GM12864 (cell line): ENCODE measurements at regions not wholly inside any gene's neighbourhood (a gene's known extent, or its start where the extent isn't known, plus 50 kb on each side); places are given as distances from the start of the nearest gene placed in this dataset.

Experiments used
- DNase-seq: peaks from one replicate; pipeline ENCODE4 v3.0.0-alpha.2; 2011; ENCODE audit warnings: low read depth
- H3K4me3 ChIP-seq: 2 replicates; pipeline ENCODE4 v1.5.1; 2011; ENCODE audit warnings: mild to moderate bottlenecking, low read depth, low read length, control low read depth
- CTCF ChIP-seq: IDR thresholded peaks from 2 replicates; pipeline ENCODE4 v1.5.1; 2011; ENCODE audit warnings: low read depth, mild to moderate bottlenecking, moderate library complexity, low read length, control low read depth, inconsistent platforms; ENCODE audit errors: missing control alignments

GRCh38 chr7:131800008-131800407, 243.6 kb upstream of the PODXL start:
- no peak for DNase-seq
- H3K4me3 ChIP-seq: no peak overlapping the region
- no peak for TF ChIP-seq CTCF

DNA sequence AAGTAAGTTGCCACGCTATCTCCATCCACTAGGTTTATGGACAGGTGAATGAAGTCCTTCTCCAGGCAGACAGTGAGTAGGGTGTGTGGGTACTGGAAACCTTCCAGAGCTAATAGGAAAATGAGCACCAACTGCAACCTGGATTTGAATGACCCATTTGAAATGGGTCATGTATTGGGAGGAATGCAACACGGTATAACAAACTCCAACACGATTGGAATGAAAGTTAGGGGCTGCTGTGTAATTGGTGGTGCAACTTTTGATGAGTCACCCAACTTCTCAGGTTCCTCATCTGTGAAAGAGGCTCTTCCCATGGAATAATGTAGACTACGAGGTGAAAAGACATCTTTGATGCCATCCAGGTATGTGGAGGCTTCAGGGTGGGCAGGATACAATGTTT, 241.4 kb upstream of the PODXL start:
- DNase-seq: no peak
- no peak for TF ChIP-seq CTCF
- no peak overlapping the region for H3K4me3 ChIP-seq

DNA sequence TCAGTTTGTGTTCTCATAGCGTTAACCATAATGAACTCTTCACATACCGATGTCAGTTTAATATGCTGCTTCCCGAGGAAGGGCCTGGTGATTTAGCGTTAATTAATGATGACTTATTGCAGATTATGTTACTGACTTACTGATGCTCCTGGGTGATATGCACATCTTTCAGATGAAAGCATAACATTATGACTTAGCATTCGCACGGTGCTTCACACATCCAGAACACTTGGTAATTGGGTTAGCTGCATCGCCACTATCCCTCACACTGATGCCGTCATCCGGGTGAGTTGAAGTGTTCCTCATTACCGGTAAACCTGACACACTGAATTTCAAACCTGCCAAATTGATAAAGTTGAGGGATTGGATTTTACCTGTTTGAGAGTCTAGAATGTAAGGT, 239.0 kb upstream of the PODXL start:
- H3K4me3 ChIP-seq: no peak overlapping the region
- TF ChIP-seq CTCF: no peak
- DNase-seq: no peak

DNA sequence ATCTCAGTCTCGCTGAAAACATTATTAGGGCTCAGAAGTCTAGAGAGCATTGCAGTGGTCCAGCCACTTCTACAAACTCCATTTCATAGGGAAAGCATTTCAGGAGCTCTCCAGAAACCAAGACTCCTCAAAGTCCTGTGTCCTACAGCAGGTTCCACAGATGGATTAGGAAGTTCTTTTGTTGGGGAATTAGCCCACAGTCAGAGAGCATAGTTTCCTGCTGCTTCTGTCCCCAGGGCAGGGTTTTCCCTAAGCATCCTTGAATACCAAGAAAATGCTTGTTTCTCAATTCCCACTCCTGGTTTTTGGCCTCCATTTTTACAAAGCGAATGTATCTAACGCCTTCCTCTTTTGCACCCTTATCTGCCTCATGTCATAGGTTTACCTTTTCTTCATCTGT, 235.9 kb upstream of the PODXL start:
- no peak for TF ChIP-seq CTCF
- no peak for DNase-seq
- H3K4me3 ChIP-seq: no peak overlapping the region

GRCh38 chr7:131787101-131787500, 230.7 kb upstream of the PODXL start:
- H3K4me3 ChIP-seq: no peak overlapping the region
- no peak for TF ChIP-seq CTCF
- no peak for DNase-seq

DNA sequence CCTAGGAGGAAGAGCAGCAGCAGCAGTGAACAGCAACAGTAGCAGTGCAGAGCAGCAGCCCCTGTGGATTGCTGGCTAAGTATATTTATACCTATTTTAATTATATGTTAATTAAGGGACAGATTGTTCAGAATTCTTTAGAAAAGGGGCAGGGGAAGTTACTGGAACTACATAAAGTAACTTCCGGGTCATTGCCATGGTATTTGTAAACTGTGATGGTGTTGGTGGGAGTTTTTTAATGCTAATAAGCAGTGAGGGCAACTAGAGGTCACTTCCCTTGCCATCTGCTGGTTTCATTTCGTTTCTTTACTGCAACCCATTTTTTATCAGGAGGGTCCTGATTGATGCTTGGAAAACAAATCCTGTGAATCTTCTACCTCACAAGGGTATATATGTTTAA, 229.8 kb upstream of the PODXL start:
- TF ChIP-seq CTCF: no peak
- DNase-seq: no peak
- no peak overlapping the region for H3K4me3 ChIP-seq

DNA sequence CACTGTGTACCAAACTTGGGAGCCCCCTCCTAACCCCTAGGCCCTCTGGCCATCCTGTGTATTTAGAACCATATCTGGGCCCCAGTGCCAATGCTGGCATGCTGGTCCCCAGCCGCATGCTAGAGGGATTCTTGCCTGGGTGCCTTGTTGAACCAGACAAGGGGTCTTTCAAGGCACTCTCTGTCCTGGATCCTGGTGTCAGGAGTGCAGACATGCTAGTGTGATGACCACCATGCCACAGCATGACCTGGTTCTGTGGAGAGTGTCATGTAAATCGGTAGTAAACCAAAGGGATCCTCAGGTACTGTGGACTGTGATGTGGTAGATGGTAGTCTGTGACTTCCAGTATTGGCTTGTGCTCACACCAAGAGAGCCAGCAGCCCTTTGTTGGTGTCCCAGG, 222.2 kb upstream of the PODXL start:
- DNase-seq: no peak
- H3K4me3 ChIP-seq: no peak overlapping the region
- no peak for TF ChIP-seq CTCF
